ENCODE measurements at regions not wholly inside any gene's neighbourhood (a gene's known extent, or its start where the extent isn't known, plus 50 kb on each side); places are given as distances from the start of the nearest gene placed in this dataset.

- no peak for TF ChIP-seq CTCF (IDR thresholded peaks at IDR 0.05; ENCODE audit: borderline replicate concordance, control extremely low read depth, extremely low read depth, insufficient read depth, missing control alignments)
- in situ Hi-C loops (cut with MboI; ENCODE audit: low sequenced_read_pairs, unreplicated experiment): no loop called here
Observed at GRCh38 chr4:138958519-138958918, 57.1 kb upstream of the NOCT start.

DNA sequence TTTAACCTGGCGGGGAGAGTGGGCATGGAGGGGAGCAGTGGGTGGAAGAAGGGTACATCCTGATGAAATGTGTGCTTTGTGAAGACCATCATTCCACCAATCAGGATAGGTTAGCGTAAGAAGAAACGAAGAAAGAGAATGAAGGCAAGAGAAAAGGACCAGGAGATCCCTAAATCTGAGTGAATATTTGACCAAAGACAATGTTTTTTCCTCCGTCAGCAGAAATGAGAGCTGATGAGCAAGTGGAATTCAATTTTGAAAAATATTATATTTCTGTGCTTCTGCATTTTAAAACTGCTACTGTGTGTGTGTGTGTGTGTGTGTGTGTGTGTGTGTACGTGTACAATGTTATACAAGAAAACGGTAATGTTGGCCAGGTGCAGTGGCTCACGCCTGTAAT lies 58.3 kb upstream of the NOCT start:
- in situ Hi-C loops (cut with MboI; ENCODE audit: low sequenced_read_pairs, unreplicated experiment): no loop called here
- no peak for DNase-seq (ENCODE audit: low spot score)
- TF ChIP-seq CTCF (IDR thresholded peaks at IDR 0.05; ENCODE audit: borderline replicate concordance, control extremely low read depth, extremely low read depth, insufficient read depth, missing control alignments): no peak

More at GRCh38 chr4:138958519-138958918, 57.1 kb upstream of the NOCT start:
- no peak for DNase-seq (ENCODE audit: low spot score)

- in situ Hi-C loops (cut with MboI; ENCODE audit: low sequenced_read_pairs, unreplicated experiment): no loop called here
- no peak for DNase-seq (ENCODE audit: low spot score)
- TF ChIP-seq CTCF (IDR thresholded peaks at IDR 0.05; ENCODE audit: borderline replicate concordance, control extremely low read depth, extremely low read depth, insufficient read depth, missing control alignments): no peak
Observed at GRCh38 chr4:138954428-138954827, 61.2 kb upstream of the NOCT start.

- no peak for DNase-seq (ENCODE audit: low spot score)
- in situ Hi-C loops (cut with MboI; ENCODE audit: low sequenced_read_pairs, unreplicated experiment): no loop called here
- TF ChIP-seq CTCF (IDR thresholded peaks at IDR 0.05; ENCODE audit: borderline replicate concordance, control extremely low read depth, extremely low read depth, insufficient read depth, missing control alignments): no peak
Observed at GRCh38 chr4:138953961-138954371, 61.6 kb upstream of the NOCT start.

GRCh38 chr4:138952411-138952810 lies 63.2 kb upstream of the NOCT start:
- no peak for TF ChIP-seq CTCF (IDR thresholded peaks at IDR 0.05; ENCODE audit: borderline replicate concordance, control extremely low read depth, extremely low read depth, insufficient read depth, missing control alignments)
- no peak for DNase-seq (ENCODE audit: low spot score)
- in situ Hi-C loops (cut with MboI; ENCODE audit: low sequenced_read_pairs, unreplicated experiment): no loop called here

- TF ChIP-seq CTCF (IDR thresholded peaks at IDR 0.05; ENCODE audit: borderline replicate concordance, control extremely low read depth, extremely low read depth, insufficient read depth, missing control alignments): no peak
- no peak for DNase-seq (ENCODE audit: low spot score)
- in situ Hi-C loops (cut with MboI; ENCODE audit: low sequenced_read_pairs, unreplicated experiment): no loop called here
Observed at GRCh38 chr4:138951764-138952163, 63.8 kb upstream of the NOCT start.

- no peak for DNase-seq (ENCODE audit: low spot score)
- in situ Hi-C loops (cut with MboI; ENCODE audit: low sequenced_read_pairs, unreplicated experiment): no loop called here
- TF ChIP-seq CTCF (IDR thresholded peaks at IDR 0.05; ENCODE audit: borderline replicate concordance, control extremely low read depth, extremely low read depth, insufficient read depth, missing control alignments): no peak
Observed at GRCh38 chr4:138949866-138950265, 65.7 kb upstream of the NOCT start.

All from GM13976 (cell line).